SIG-M5 treated with dmso at 0.1 percent for 504 hours (cell line): ENCODE measurements at regions not wholly inside any gene's neighbourhood (a gene's known extent, or its start where the extent isn't known, plus 50 kb on each side); places are given as distances from the start of the nearest gene placed in this dataset.

ENCODE experiments used
- DNase-seq: peaks from one replicate; lab custom pipeline; 2025; ENCODE audit not compliant: unreplicated experiment; lab: John Stamatoyannopoulos, UW

- no peak for DNase-seq
Measured at GRCh38 chr17:79360196-79360595, 250.7 kb downstream of the RBFOX3 start.

GRCh38 chr17:79356839-79357447 lies 253.9 kb downstream of the RBFOX3 start:
- DNase-seq: no peak

- DNase-seq: no peak
Measured at GRCh38 chr17:79355165-79355564, 255.7 kb downstream of the RBFOX3 start.

GRCh38 chr17:79354173-79354820 lies 256.6 kb downstream of the RBFOX3 start:
- no peak for DNase-seq

GRCh38 chr17:79353548-79353947 lies 257.3 kb downstream of the RBFOX3 start:
- DNase-seq: no peak

- no peak for DNase-seq
Measured at GRCh38 chr17:79353016-79353415, 257.8 kb downstream of the RBFOX3 start.

GRCh38 chr17:79350533-79350932 lies 260.3 kb downstream of the RBFOX3 start:
- no peak for DNase-seq

- DNase-seq: no peak
Measured at GRCh38 chr17:79349506-79350400, 261.1 kb downstream of the RBFOX3 start.

GRCh38 chr17:79342376-79342775 lies 267.8 kb downstream of the ENGASE start:
- no peak for DNase-seq

- DNase-seq: no peak
Measured at GRCh38 chr17:79341816-79342215, 267.2 kb downstream of the ENGASE start.

- DNase-seq: no peak
Measured at GRCh38 chr17:79341222-79341780, 266.7 kb downstream of the ENGASE start.

- peak; percentile 21 for DNase-seq
Measured at GRCh38 chr17:79340333-79341221, 266.0 kb downstream of the ENGASE start.

- DNase-seq: no peak
Measured at GRCh38 chr17:79339321-79339720, 264.7 kb downstream of the ENGASE start.

GRCh38 chr17:79338604-79339003 lies 264.0 kb downstream of the ENGASE start:
- DNase-seq: no peak

- DNase-seq: no peak
Measured at GRCh38 chr17:79338152-79338551, 263.5 kb downstream of the ENGASE start.

- DNase-seq: no peak
Measured at GRCh38 chr17:79337053-79337452, 262.4 kb downstream of the ENGASE start.

GRCh38 chr17:79335456-79335855 lies 260.8 kb downstream of the ENGASE start:
- DNase-seq: no peak

- no peak for DNase-seq
Measured at GRCh38 chr17:79332011-79332554, 257.5 kb downstream of the ENGASE start.

- no peak for DNase-seq
Measured at GRCh38 chr17:79331492-79331891, 256.9 kb downstream of the ENGASE start.

GRCh38 chr17:79330696-79331095 lies 256.1 kb downstream of the ENGASE start:
- DNase-seq: no peak
